Activated CD8-positive, alpha-beta T cell treated with anti-CD3 and anti-CD28 coated beads for 36 hours (primary cell): ENCODE measurements at regions not wholly inside any gene's neighbourhood (a gene's known extent, or its start where the extent isn't known, plus 50 kb on each side); places are given as distances from the start of the nearest gene placed in this dataset.

Experiments used
- ATAC-seq: fragments of 200-7000 bp; cut with Tn5 transposase; one replicate; pipeline ENCODE4 v1.10.0; 2021; ENCODE audit warnings: mild to moderate bottlenecking, moderate library complexity
- CTCF ChIA-PET: fragments of 350-600 bp; sonication (Branson Sonifier 250); formaldehyde crosslinking; loops from one replicate; lab custom pipeline; 2021; ENCODE audit warnings: antibody characterized with exemption; lab: Charles Lee
- POLR2A ChIA-PET: fragments of 350-600 bp; sonication (Branson Sonifier 250); formaldehyde crosslinking; loops from one replicate; lab custom pipeline; 2021; ENCODE audit warnings: antibody characterized with exemption; lab: Charles Lee
- DNase-seq: peaks from one replicate; pipeline ENCODE4 v3.0.0-alpha.2; 2020
- H3K27ac Mint-ChIP-seq: one replicate; pipeline ENCODE4 v1.8.0; 2021; ENCODE audit warnings: mild to moderate bottlenecking, mixed read lengths
- H3K27me3 Mint-ChIP-seq: one replicate; pipeline ENCODE4 v1.8.0; 2021; ENCODE audit warnings: mixed read lengths
- H3K36me3 Mint-ChIP-seq: one replicate; pipeline ENCODE4 v1.8.0; 2021; ENCODE audit warnings: low read depth, mixed read lengths
- H3K4me1 Mint-ChIP-seq: one replicate; pipeline ENCODE4 v1.8.0; 2021; ENCODE audit warnings: low read depth, mixed read lengths
- H3K4me3 Mint-ChIP-seq: one replicate; pipeline ENCODE4 v1.8.0; 2021; ENCODE audit warnings: mild to moderate bottlenecking, moderate library complexity, mixed read lengths
- H3K9me3 Mint-ChIP-seq: one replicate; pipeline ENCODE4 v1.8.0; 2021; ENCODE audit warnings: mixed read lengths
- CTCF ChIP-seq: fragments of 200-600 bp; IDR thresholded peaks from one replicate; pipeline ENCODE4 v1.8.0; 2022; ENCODE audit warnings: antibody characterized with exemption, mild to moderate bottlenecking
- intact Hi-C: fragments of 100-400 bp; cut with micrococcal nuclease; formaldehyde crosslinking; loops from one replicate; pipeline ENCODE4 v1.10.0; 2022

- POLR2A ChIA-PET: no interaction called here
Observed at GRCh38 chr1:191542444-191542843, 615.8 kb upstream of the RGS18 start.

GRCh38 chr1:191546803-191547202 lies 611.5 kb upstream of the RGS18 start:
- Mint-ChIP-seq H3K36me3 (no peaks in the 10 kb centered on the region), H3K4me1 (no peaks in the 10 kb centered on the region), H3K27me3 (no peaks in the 10 kb centered on the region), H3K9me3 (peaks cover 9% of the 10 kb centered on the region), H3K27ac (no peak overlapping the region), H3K4me3 (no peak overlapping the region)
- DNase-seq (no peak), ATAC-seq (no peak)
- POLR2A ChIA-PET: interaction anchor here (0.6 kb wide), 1 partner anchor 112 kb away, joined by 3 read pairs; no protein-coding TSS in a partner anchor
- TF ChIP-seq CTCF: no peak
- CTCF ChIA-PET: no interaction called here
- intact Hi-C loops: no loop called here

More at GRCh38 chr1:191542444-191542843, 615.8 kb upstream of the RGS18 start:
- ATAC-seq (no peak), DNase-seq (no peak)
- Mint-ChIP-seq H3K4me1 (no peaks in the 10 kb centered on the region), H3K9me3 (peaks cover 9% of the 10 kb centered on the region), H3K36me3 (no peaks in the 10 kb centered on the region), H3K4me3 (no peak overlapping the region), H3K27me3 (no peaks in the 10 kb centered on the region), H3K27ac (no peak overlapping the region)
- CTCF ChIA-PET: no interaction called here
- no peak for TF ChIP-seq CTCF
- intact Hi-C loops: no loop called here

- no peak overlapping the region for H3K27ac Mint-ChIP-seq
- H3K4me3 Mint-ChIP-seq: no peak overlapping the region
- H3K9me3 Mint-ChIP-seq: peaks cover 3% of the 10 kb centered on the region
- DNase-seq: no peak
- ChIA-PET CTCF (no interaction called here), POLR2A (no interaction called here)
- no peak for TF ChIP-seq CTCF
- ATAC-seq: no peak
- intact Hi-C loops: no loop called here
- no peaks in the 10 kb centered on the region for H3K4me1 Mint-ChIP-seq
- no peaks in the 10 kb centered on the region for H3K27me3 Mint-ChIP-seq
- no peaks in the 10 kb centered on the region for H3K36me3 Mint-ChIP-seq
Observed at GRCh38 chr1:191551019-191551418, 607.2 kb upstream of the RGS18 start.

- no peak overlapping the region for H3K4me3 Mint-ChIP-seq
- DNase-seq (no peak), ATAC-seq (no peak)
- CTCF ChIA-PET: no interaction called here
- no peaks in the 10 kb centered on the region for H3K9me3 Mint-ChIP-seq
- TF ChIP-seq CTCF: no peak
- intact Hi-C loops: no loop called here
- no peaks in the 10 kb centered on the region for H3K4me1 Mint-ChIP-seq
- H3K27ac Mint-ChIP-seq: no peak overlapping the region
- H3K27me3 Mint-ChIP-seq: no peaks in the 10 kb centered on the region
- no peaks in the 10 kb centered on the region for H3K36me3 Mint-ChIP-seq
- POLR2A ChIA-PET: no interaction called here
Observed at GRCh38 chr1:191558379-191558778, 599.9 kb upstream of the RGS18 start.

GRCh38 chr1:191561276-191561675 lies 597.0 kb upstream of the RGS18 start:
- intact Hi-C loops: no loop called here
- Mint-ChIP-seq H3K4me1 (no peaks in the 10 kb centered on the region), H3K27me3 (no peaks in the 10 kb centered on the region), H3K4me3 (no peak overlapping the region), H3K27ac (no peak overlapping the region), H3K9me3 (peaks cover 4% of the 10 kb centered on the region), H3K36me3 (no peaks in the 10 kb centered on the region)
- DNase-seq (no peak), ATAC-seq (no peak)
- TF ChIP-seq CTCF: no peak
- CTCF ChIA-PET: no interaction called here
- POLR2A ChIA-PET: no interaction called here
